Astrocyte (in vitro differentiated cells and primary cell): ENCODE measurements at regions not wholly inside any gene's neighbourhood (a gene's known extent, or its start where the extent isn't known, plus 50 kb on each side); places are given as distances from the start of the nearest gene placed in this dataset.
"Not testable (repeated sequence)": the region's sequence is repeated elsewhere in the genome, so short reads cannot be mapped to it uniquely, and the experiment has no call there.

Experiments
- DNase-seq: peaks from one replicate; pipeline ENCODE4 v3.0.0-alpha.2; 2010; ENCODE audit warnings: low read depth
- FAIRE-seq: peaks from 2 replicates; lab custom pipeline; 2011; peaks lifted over from hg19 to GRCh38; lab: Jason Lieb, UNC
- H2AFZ ChIP-seq: 2 replicates; pipeline ENCODE4 v1.6.0; 2012; ENCODE audit warnings: low read depth, low read length, inconsistent platforms
- H3K27ac ChIP-seq: 2 replicates; pipeline ENCODE4 v1.5.1; 2011; ENCODE audit warnings: low read depth, low read length, inconsistent platforms
- H3K27me3 ChIP-seq: 2 replicates; pipeline ENCODE4 v1.6.0; 2011; ENCODE audit warnings: low read length, inconsistent platforms; ENCODE audit not compliant: insufficient read depth
- H3K36me3 ChIP-seq: 2 replicates; pipeline ENCODE4 v1.5.1; 2011; ENCODE audit warnings: low read length, inconsistent platforms; ENCODE audit not compliant: insufficient read depth
- H3K4me1 ChIP-seq: 2 replicates; pipeline ENCODE4 v1.5.1; 2011; ENCODE audit warnings: low read length, inconsistent platforms; ENCODE audit not compliant: insufficient read depth
- H3K4me2 ChIP-seq: 2 replicates; pipeline ENCODE4 v1.6.0; 2012; ENCODE audit warnings: low read length, inconsistent platforms
- H3K4me3 ChIP-seq: 2 replicates; pipeline ENCODE4 v1.5.1; 2011; ENCODE audit warnings: low read depth, mild to moderate bottlenecking, low read length, inconsistent platforms; ENCODE audit not compliant: insufficient read depth
- H3K79me2 ChIP-seq: 2 replicates; pipeline ENCODE4 v1.6.0; 2012; ENCODE audit warnings: mild to moderate bottlenecking, low read length, inconsistent platforms; ENCODE audit not compliant: insufficient read depth
- H3K9ac ChIP-seq: 2 replicates; pipeline ENCODE4 v1.6.0; 2012; ENCODE audit warnings: mild to moderate bottlenecking, low read length, inconsistent platforms
- H3K9me3 ChIP-seq: 2 replicates; pipeline ENCODE4 v1.5.1; 2012; ENCODE audit warnings: low read depth, mild to moderate bottlenecking, low read length, inconsistent platforms; ENCODE audit not compliant: insufficient read depth
- H4K20me1 ChIP-seq: 2 replicates; pipeline ENCODE4 v1.6.0; 2012; ENCODE audit warnings: low read length, inconsistent platforms; ENCODE audit not compliant: insufficient read depth
- H3K27ac Mint-ChIP-seq: one replicate; pipeline ENCODE4 v1.8.0; 2021; ENCODE audit warnings: mild to moderate bottlenecking, mixed read lengths; ENCODE audit not compliant: unreplicated experiment
- H3K27me3 Mint-ChIP-seq: one replicate; pipeline ENCODE4 v1.8.0; 2021; ENCODE audit warnings: low read depth, mixed read lengths; ENCODE audit not compliant: unreplicated experiment
- H3K36me3 Mint-ChIP-seq: one replicate; pipeline ENCODE4 v1.8.0; 2021; ENCODE audit warnings: low read depth, mixed read lengths; ENCODE audit not compliant: unreplicated experiment
- H3K4me1 Mint-ChIP-seq: one replicate; pipeline ENCODE4 v1.8.0; 2021; ENCODE audit warnings: low read depth, mixed read lengths; ENCODE audit not compliant: unreplicated experiment
- H3K4me3 Mint-ChIP-seq: one replicate; pipeline ENCODE4 v1.8.0; 2021; ENCODE audit warnings: mild to moderate bottlenecking, moderate library complexity, mixed read lengths; ENCODE audit not compliant: unreplicated experiment
- H3K9me3 Mint-ChIP-seq: one replicate; pipeline ENCODE4 v1.8.0; 2021; ENCODE audit warnings: mild to moderate bottlenecking, mixed read lengths; ENCODE audit not compliant: unreplicated experiment
- CTCF ChIP-seq: IDR thresholded peaks from 2 replicates; pipeline ENCODE4 v1.5.1; 2011; ENCODE audit warnings: low read depth, mild to moderate bottlenecking, inconsistent platforms, low read length, moderate library complexity; ENCODE audit not compliant: insufficient read depth
- EZH2 ChIP-seq: IDR thresholded peaks from 2 replicates; pipeline ENCODE4 v1.6.1; 2012; ENCODE audit warnings: mild to moderate bottlenecking, low read length, inconsistent platforms; ENCODE audit not compliant: insufficient read depth

DNA sequence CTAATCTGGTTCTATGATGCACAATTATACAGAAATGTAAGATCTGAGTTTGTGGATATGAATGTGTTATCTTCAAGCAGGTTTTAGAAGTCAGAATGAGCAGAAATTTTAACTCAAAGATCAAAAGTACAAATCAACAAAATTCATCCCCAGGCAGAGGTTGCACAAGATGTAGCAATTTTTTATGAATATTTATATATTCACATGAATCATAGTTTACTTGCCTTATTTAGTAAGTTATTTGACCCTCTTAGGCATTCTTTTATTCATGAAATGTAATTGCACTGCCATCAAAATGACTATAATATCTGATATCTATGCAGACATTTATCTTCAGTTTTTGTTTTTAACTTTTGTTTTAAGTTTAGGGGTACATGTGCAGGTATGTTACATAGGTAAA lies 103.1 kb upstream of the DAZL start:
- Histone ChIP-seq H3K27ac (no peak overlapping the region), H3K36me3 (no peaks in the 10 kb centered on the region)
- no peak for FAIRE-seq

DNA sequence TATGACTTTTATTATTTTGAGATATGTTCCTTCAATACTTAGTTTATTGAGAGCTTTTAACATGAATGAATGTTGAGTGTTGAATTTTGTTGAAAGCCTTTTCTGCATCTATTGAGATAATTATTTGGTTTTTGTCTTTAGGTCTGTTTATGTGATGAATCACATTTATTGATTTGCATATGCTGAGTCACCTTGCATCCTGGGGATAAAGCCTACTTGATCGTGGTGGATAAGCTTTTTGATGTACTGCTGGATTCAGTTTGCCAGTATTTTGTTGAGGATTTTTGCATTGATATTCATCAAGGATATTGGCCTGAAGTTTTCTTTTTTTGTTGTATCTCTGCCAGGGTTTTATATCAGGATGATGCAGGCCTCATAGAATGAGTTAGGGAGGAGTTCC lies 106.5 kb upstream of the DAZL start:
- H3K4me3 ChIP-seq, H3K4me1 Mint-ChIP-seq, H3K36me3 Mint-ChIP-seq, H3K4me1 ChIP-seq, H3K9me3 ChIP-seq, H3K9ac ChIP-seq, H3K27ac Mint-ChIP-seq, H2AFZ ChIP-seq, H3K27me3 ChIP-seq, H3K4me3 Mint-ChIP-seq, DNase-seq, H3K79me2 ChIP-seq, H3K27me3 Mint-ChIP-seq, H3K27ac ChIP-seq, H3K36me3 ChIP-seq, FAIRE-seq, H3K9me3 Mint-ChIP-seq, H4K20me1 ChIP-seq, H3K4me2 ChIP-seq: not testable (repeated sequence)

More for the DNA sequence above, 103.1 kb upstream of the DAZL start:
- H4K20me1 ChIP-seq, result no peaks in the 10 kb centered on the region
- H3K4me1 ChIP-seq, result no peaks in the 10 kb centered on the region
- peaks cover 2% of the 10 kb centered on the region for H3K9me3 Mint-ChIP-seq
- no peaks in the 10 kb centered on the region for H3K9me3 ChIP-seq
- no peak for DNase-seq
- no peak for TF ChIP-seq EZH2
- TF ChIP-seq CTCF, result no peak
- H3K27me3 ChIP-seq, result peaks cover 3% of the 10 kb centered on the region
- no peak overlapping the region for H3K9ac ChIP-seq
- H3K27me3 Mint-ChIP-seq, result no peaks in the 10 kb centered on the region
- H2AFZ ChIP-seq, result no peak overlapping the region
- no peaks in the 10 kb centered on the region for H3K79me2 ChIP-seq
- H3K27ac Mint-ChIP-seq, result no peak overlapping the region
- H3K4me3 Mint-ChIP-seq, result no peak overlapping the region
- H3K36me3 Mint-ChIP-seq, result no peaks in the 10 kb centered on the region
- no peak overlapping the region for H3K4me2 ChIP-seq
- no peaks in the 10 kb centered on the region for H3K4me1 Mint-ChIP-seq
- H3K4me3 ChIP-seq, result no peak overlapping the region

- H3K4me3 ChIP-seq, result no peak overlapping the region
- no peak overlapping the region for H3K9ac ChIP-seq
- no peak for TF ChIP-seq CTCF
- no peak for TF ChIP-seq EZH2
- DNase-seq (no peak), FAIRE-seq (no peak)
- no peaks in the 10 kb centered on the region for H3K4me1 ChIP-seq
- Mint-ChIP-seq H3K36me3 (no peaks in the 10 kb centered on the region), H3K9me3 (no peaks in the 10 kb centered on the region), H3K27me3 (no peaks in the 10 kb centered on the region), H3K27ac (no peak overlapping the region), H3K4me3 (no peak overlapping the region), H3K4me1 (no peaks in the 10 kb centered on the region)
- no peaks in the 10 kb centered on the region for H4K20me1 ChIP-seq
- no peak overlapping the region for H3K27ac ChIP-seq
- H2AFZ ChIP-seq, result no peak overlapping the region
- no peak overlapping the region for H3K4me2 ChIP-seq
- H3K27me3 ChIP-seq, result no peaks in the 10 kb centered on the region
- no peaks in the 10 kb centered on the region for H3K9me3 ChIP-seq
- H3K36me3 ChIP-seq, result no peaks in the 10 kb centered on the region
- no peaks in the 10 kb centered on the region for H3K79me2 ChIP-seq
Observed at GRCh38 chr3:16715281-16715680, 110.1 kb upstream of the DAZL start.
